Amniotic epithelial cell (primary cell): ENCODE measurements at regions not wholly inside any gene's neighbourhood (a gene's known extent, or its start where the extent isn't known, plus 50 kb on each side); places are given as distances from the start of the nearest gene placed in this dataset.
A peak's percentile ranks its signal among the peaks of the same experiment; 100 is the strongest.
"Not testable (repeated sequence)": the region's sequence is repeated elsewhere in the genome, so short reads cannot be mapped to it uniquely, and the experiment has no call there.

Experiments used
- DNase-seq: peaks from one replicate; pipeline ENCODE4 v3.0.0-alpha.2; 2010; ENCODE audit warnings: low read depth

DNA sequence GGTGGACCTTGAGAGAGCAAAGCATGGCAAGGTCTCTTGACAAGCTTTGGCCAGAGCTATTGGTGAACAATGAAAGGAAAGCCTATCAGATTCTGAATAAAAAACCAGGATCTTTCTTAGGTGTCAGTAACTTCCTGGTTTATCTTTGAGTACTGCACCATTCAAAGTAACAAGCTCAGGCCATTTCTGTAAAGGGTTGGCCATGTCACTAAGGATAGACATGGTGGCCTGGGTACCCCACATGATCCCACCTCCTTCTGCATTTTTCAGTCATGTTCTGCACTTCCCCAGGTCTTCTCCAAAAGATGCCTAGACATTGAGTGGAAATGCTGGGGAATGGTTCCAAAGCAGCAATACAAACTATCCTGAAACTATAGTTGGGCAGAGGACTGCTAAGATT, 242.0 kb downstream of the ARHGAP12 start:
- no peak for DNase-seq

DNA sequence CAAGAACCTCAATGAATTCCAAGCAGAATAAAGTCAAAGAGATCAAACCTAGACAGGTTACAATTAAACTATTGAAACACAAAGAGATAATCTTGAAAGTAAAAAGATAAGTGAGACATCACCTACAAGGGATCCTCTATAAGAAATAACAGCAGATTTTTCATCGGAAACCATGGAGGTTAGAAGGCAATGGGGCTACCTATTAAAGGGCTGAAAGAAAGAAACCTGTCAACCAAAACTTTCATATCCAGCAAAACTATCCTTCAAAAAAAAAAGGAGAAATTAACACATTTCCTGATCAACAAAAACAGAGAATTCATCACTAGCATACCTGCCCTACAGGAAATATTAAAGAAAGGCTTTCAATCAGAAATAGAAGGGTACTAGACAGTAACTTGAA, 244.9 kb downstream of the ARHGAP12 start:
- DNase-seq = peak; percentile 27

DNA sequence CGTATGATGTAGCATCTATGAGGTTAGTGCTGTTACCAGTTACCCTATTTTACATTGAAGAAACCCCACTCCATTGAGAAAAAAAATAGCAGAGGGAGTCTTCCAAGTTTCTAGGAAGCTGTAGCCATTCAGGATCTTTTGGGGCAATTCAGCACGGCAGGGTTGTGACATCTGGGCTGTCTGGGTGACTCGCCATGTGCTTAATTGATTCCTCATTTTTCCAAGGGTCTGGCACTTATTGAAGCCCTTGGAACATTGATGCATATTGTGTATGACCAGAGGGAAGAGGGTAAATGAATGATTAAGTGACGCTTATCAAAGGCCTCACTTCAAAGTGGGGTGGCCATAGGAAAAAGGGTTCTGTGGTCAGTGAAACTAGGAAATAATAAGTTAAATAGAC, 248.7 kb downstream of the ARHGAP12 start:
- no peak for DNase-seq

- no peak for DNase-seq
These were observed 249.8 kb downstream of the ARHGAP12 start for GRCh38 chr10:31678575-31679516.

GRCh38 chr10:31678139-31678536, 250.5 kb downstream of the ARHGAP12 start:
- no peak for DNase-seq

DNA sequence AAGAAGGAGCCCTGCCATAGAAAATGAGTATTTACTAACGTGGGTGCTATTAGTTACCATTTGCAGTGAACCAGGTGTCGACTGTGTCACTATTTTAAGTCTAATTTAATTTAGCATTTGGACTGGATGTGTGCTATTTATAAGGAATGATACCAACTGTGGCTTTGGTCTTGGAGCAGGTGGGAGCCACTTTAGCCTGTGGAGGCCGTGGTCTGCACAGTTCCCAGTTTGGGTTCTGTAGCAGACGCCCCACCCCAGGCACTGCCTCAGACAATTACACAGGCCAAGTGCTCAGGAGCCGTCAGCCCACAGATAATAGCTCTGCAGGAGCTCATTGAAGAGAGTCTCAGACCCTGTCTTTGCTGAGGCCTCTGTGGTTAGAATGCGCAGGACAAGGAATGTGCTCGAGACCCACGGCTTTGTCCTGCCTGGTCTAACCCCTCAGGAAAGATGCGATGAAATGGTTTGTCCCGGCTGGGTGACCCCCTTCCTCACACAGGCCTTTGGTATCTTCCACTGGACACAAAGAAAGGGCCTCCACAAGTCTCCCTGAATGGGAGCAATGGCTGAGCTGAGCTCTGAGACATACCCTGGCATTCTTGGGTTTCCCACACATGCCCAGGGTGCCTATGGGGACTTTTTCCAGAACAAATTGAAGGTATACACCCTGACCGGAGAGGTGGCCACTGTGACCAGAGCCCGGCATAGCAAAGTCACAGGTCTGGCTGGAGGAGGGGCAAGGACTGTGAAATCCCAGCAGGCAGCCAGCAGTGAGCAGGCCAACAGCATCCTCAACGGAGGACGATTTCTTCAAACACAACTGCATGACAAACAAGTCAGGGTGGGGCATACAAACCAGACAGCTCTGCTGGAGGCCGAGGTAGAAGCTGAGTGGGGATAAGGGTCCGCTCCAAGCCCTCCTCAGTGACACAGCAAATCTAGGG, 251.2 kb downstream of the ARHGAP12 start:
- DNase-seq = no peak

DNA sequence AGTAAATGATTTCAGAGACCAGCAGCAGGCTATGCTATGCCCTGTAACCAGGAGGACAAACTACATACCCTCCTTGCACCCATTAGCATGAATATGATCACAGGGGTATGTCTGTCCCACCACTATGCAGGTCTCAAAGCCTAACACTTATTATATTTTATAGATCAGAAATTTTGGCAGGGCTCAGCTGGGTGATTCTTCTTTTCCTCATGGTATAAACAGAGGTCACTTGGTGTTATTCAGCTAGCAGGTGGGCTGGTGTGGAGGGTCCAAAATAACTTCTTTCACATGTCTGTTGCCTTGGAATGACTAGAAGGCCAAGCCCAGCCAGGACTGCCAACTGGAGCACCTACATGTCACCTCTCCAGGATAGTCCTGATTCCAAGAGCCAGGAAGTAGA, 252.9 kb downstream of the ARHGAP12 start:
- no peak for DNase-seq

- DNase-seq = no peak
These were observed 259.3 kb downstream of the ARHGAP12 start for GRCh38 chr10:31669357-31669756.

GRCh38 chr10:31668326-31668725, 260.3 kb downstream of the ARHGAP12 start:
- DNase-seq = no peak

- not testable (repeated sequence) for DNase-seq
These were observed 262.8 kb downstream of the ARHGAP12 start for GRCh38 chr10:31665764-31666279.

DNA sequence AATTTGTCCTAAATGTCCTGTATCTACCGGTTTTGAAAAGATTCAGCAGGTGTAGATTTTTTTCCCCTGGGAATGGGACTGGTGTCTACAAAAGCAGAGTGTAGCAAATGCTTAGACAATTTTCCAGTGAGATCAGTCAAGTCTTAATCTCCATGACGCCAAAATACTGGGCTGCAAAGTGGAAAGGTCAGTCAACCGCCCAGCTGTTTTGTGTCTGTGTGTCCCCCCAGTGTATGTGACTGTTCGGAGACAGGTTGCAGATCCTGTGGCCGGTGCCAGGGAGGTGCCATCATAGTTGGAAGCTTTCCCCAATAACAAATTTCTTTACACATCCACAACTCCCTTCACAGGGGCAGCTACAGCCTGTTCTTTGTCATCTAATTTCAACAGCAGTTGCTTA, 263.8 kb downstream of the ARHGAP12 start:
- no peak for DNase-seq

- DNase-seq = peak; percentile 65
These were observed 264.6 kb downstream of the ARHGAP12 start for GRCh38 chr10:31664071-31664470.

DNA sequence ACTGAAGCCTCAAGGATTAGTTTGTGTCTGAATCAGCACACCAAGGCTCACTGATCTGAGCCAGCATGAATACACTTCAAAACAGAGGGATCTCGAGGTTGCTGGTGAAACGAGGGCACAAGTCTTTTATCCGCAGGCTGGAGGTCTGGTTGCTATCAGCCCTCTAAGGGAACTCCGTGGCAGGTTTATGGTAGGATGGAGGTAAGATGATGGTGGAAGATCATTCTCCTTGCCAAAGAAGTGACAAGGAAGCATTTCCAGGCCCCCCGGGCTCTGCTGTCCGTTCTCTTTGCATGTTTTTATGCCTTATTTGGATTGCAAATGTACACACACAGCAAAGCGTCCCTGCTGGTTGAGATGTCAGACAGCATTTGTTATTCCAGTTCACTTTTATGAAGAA, 268.3 kb downstream of the ARHGAP12 start:
- peak; percentile 85 for DNase-seq

- no peak for DNase-seq
These were observed 269.0 kb downstream of the ARHGAP12 start for GRCh38 chr10:31659665-31660064.

- DNase-seq = no peak
These were observed 271.2 kb downstream of the ARHGAP12 start for GRCh38 chr10:31657434-31657872.

GRCh38 chr10:31656851-31657433, 271.7 kb downstream of the ARHGAP12 start:
- no peak for DNase-seq

DNA sequence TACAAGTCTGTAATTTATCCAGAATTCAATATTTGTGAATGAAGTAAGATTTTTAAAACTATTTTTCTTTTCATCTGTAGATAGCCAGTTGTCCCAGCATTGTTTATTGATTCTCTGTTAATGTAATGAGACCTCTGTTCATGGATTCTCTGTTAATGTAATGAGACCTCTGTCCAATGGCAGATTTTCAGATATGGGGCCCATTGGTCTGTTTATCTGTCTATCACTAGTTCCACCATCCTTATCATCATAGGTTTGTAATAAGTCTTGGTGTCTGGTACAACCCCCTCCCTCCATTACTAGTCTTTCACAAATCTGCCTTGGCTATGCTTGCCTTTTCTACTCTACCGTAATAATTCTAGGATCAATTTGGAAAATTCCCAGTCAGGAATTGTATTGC, 276.6 kb downstream of the ARHGAP12 start:
- DNase-seq = no peak

- peak; percentile 85 for DNase-seq
These were observed 278.6 kb downstream of the ARHGAP12 start for GRCh38 chr10:31650010-31650409.

DNA sequence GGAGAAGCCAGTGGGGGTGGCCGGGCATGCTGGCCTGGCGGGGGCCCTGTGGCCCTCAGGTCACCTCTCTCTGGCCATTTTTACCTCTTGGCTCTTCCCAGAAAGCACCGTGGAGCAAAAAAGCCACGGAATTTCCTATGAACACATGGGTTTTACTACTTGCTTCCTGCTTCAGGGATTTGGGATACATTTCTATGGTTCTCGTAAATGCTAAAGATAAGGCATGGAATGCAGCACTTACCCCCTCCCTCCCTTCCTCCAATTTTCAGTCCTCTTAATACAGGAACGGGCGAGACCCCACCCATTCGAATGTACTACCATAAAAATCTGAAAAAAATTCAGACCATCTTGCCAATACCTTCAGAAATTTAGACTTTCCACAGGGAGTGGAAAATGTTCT, 279.7 kb downstream of the ARHGAP12 start:
- DNase-seq = no peak

- no peak for DNase-seq
These were observed 280.8 kb downstream of the ARHGAP12 start for GRCh38 chr10:31647861-31648260.

DNA sequence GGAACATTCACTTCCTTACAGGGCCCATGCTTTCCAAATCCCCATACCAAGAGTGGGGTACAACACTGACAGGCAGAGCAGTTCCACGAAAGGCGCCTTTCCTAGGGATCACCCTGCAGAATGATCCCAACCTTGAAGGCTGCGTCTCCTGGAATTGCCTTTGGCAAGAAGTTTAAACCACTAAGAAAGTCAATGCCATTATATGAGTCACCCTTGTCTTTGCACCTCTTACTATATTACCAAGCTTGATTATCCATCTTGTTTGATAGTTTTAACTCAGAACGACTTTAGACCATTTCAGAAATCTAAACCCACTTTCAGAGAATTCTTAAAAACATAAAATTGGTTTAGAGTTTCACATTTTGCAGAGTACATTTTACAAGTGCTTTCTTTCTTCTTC, 282.1 kb downstream of the ARHGAP12 start:
- DNase-seq = no peak

DNA sequence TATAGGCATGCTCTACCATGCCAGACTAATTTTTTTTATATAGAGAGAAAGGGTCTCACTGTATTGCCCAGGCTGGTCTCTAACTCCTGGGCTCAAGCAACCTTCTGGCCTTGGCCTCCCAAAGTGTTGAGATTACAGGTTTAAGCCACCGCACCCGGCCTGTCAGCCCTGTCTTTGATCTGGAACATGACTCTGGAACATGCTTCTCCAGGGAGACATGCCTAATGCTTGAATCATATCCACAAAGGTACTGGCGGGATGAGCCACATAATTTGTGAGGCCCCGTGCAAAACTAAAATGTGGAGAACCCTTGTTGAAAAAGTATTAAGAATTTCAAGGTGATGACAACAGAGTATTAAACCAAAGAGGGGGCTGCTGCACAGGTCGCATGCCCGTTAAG, 282.8 kb downstream of the ARHGAP12 start:
- DNase-seq = peak; percentile 56
